ENCODE measurements at regions not wholly inside any gene's neighbourhood (a gene's known extent, or its start where the extent isn't known, plus 50 kb on each side); places are given as distances from the start of the nearest gene placed in this dataset.
"Not testable (repeated sequence)": the region's sequence is repeated elsewhere in the genome, so short reads cannot be mapped to it uniquely, and the experiment has no call there.

DNA sequence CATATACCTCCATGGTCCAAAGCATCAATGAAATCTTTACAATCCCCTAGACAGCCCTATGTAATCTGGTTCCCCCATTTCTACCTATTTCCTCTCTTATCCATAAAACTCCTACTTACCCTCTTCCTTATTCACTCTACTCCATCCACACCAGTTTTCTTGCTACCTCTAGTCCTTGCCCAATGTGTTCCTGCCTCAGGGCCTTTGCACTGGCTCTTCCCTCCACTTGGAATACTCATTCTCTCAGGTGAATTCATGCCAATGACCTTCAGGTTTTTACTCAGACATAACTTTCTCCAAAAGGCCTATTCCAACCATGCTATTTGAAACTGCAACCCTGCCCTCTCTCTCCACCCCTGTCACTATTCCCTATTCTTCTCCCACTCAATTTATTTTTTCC, 138.7 kb upstream of the KRR1 start:
- no peak for DNase-seq (ENCODE audit: extremely low read depth in 1 of 11, low read depth in 9 of 11, low spot score in 4 of 11)

DNA sequence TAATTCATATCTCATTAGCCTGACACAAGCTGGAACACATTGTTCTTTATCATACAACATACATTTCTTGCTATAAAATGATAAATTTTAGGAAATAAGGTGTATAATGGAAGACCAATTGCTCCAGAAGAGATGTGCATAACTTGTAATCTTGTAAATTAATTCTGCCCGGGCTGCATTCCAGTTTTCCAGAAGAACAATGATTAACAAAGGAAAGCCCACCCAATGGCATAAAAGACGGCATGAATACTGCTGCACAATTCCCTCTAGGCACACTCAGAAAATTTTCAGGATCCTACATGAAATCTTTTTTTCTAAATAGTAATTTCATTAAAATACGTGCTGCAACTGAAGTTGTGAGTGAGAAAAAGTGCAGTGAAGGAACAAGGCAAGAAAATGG, 137.4 kb upstream of the KRR1 start:
- DNase-seq (ENCODE audit: extremely low read depth in 1 of 11, low read depth in 9 of 11, low spot score in 4 of 11) = no peak

DNA sequence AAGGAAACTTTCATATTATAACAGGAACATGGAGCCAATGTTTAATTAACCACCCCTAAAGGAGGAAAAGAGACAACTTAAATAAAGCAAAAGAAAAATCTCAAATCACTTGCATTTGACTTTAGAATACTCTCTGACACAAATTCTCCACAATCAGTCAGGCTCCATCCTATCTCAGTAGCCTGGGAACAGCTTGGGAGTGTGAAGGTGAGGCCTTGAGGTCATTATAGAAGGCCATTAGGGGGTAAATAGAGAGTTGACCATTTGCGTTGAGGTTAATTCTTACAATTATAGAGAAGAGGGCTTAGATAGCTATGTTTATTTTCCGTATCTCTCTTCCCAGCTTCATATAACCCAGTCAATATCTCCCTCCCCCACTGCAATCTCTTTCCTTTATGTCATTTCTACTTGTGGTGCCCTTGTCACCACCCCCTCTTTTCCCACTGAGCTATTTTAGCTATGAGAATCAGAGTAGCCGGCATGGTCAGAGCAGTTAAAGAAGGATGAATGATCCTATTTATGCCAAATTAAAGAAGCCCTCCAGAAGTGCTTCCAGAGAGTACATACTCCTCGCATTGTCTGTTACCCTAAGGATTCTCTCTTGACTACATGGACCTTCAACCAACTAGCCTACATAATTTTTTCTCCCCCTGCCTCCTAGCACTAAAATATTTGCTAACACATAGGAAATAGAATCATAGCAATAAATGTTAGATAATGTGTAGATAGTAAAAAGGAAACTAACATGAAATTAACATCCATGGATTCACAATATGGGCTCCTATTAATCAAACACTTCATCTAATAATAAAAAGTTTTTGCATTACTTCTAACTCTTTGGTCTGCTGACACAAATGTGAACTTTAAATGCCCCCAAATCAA, 135.2 kb upstream of the KRR1 start:
- no peak for DNase-seq (ENCODE audit: extremely low read depth in 1 of 11, low read depth in 9 of 11, low spot score in 4 of 11)

DNA sequence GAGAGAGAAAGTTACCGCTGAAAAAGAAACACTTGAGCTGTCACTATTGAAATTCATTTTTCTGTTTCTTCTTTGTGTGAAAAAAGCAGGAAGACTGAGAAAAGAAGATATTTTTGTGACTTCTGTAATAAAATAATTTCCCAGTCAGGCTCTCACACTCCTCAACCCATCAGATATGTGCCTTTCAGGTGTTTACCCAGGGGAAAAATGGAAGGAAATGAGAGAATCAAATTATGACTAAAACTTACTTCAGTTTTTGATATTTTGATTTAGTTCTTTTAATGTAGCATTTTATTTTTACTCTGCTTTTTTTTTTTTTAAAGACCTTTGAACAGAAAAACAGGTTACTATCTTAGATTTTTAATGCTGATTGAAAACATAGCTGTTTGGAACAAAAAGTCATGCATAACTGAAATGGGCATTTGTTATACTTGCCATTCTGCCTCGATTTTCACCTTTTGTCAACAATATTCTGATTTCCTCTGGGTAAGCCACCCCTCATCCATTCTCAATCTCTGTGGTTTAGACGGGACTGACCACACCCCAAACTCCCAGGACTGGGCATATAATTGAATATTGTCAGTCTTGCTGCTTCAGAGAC, 133.2 kb upstream of the KRR1 start:
- DNase-seq (ENCODE audit: extremely low read depth in 1 of 11, low read depth in 9 of 11, low spot score in 4 of 11) = no peak

DNA sequence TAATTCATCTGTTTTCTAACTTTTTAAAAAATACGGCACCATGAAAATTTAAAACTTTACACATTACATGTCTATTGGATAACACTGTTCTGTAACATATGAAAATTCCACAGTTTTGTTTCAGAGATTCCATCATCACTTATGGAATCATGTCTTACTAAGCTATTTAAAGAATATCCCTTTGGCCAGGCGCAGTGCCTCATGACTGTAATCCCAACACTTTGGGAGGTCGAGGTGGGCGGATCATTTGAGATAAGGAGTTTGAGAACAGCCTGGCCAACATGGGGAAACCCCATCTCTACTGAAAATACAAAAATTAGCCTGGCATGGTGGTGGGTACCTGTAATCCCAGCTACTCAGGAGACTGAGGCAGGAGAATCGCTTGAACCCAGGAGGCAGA, 131.7 kb upstream of the KRR1 start:
- DNase-seq (ENCODE audit: extremely low read depth in 1 of 11, low read depth in 9 of 11, low spot score in 4 of 11) = not testable (repeated sequence)

DNA sequence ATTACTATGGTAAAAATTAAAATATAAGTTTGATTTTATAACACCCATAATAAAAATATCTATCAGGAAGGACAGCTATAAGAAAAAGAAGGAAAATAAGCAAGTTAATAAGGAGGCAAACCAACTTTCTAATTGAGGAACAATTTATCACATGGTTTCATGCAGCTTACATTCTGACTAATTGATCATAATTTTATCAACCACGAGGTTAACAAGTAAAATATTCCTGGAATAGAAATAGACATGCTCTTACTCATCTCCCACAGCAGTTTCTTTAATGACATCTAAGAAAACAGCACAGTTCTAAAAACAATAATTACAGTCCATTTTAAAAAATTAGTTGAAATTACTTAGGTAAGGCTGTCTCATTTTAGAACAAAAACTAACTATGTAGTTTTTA, 130.8 kb upstream of the KRR1 start:
- no peak for DNase-seq (ENCODE audit: extremely low read depth in 1 of 11, low read depth in 9 of 11, low spot score in 4 of 11)

DNA sequence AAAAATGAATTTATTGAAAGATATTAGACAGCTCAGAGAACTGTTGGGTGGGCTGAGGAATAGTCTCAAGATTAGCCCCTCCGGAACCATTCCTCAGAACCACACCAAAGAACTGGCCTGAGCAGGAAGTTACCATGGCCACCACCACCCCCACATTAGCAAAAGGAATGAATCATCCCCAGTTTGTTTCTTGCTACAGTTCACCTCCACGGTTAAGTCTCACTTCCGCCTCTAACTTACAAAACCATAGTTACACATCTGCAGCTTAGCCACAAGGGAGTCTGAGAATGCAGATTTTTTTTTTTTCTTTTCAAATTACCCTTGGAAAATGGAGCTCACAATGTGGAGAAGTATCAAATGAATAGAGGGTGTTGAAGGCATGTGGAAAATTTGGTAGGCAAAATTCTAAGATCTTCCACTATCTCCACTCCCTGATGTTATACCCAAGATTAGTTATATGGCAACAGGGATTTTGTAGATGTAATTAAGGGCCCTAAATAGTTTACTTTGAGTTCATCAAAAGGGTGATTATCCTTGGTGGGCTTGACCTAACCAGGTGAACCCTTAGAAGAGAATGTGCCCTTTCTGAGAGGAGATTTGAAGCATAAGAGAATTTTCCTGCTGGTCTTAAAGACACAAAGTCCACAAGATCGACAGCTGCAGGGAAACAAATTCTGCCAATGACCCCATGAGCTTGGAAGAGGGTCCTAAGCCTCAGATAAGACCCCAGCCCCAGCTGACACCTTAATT, 129.8 kb upstream of the KRR1 start:
- DNase-seq (ENCODE audit: extremely low read depth in 1 of 11, low read depth in 9 of 11, low spot score in 4 of 11) = no peak

DNA sequence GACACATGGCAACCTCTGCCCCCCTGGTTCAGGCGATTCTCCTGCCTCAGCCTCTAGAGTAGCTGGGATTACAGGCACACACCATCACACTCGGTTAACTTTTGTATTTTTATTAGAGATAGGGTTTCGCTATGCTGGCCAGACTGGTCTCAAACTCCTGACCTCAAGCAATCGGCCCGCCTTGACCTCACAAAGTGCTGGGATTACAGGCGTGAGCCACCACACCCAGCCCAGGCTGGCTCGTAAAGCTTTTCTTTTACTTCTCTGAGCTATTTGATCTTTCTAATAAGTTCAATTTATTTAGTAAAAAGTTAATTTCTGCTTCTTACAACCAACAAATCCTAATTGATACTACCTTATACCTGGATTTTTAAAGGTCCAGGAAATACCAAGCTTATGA, 127.4 kb upstream of the KRR1 start:
- DNase-seq (ENCODE audit: extremely low read depth in 1 of 11, low read depth in 9 of 11, low spot score in 4 of 11) = no peak

DNA sequence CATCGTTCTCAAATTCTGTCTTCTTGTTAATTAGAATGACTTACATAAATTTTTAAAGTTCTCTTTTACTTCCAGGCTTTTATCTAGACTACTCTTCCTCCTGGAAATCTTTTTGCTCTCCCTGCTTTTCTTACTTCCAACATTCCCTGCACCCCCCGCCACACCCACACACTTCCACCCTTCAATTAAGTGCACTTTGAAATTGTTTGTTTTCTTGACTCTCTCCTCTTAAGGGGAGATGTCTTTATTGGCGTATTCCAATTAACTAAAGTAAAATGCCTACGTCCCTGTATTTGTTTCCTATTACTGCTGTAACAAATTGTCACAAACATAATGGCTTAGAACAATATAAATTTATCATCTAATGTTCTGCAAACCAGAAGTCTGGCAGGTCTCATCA, 125.2 kb upstream of the KRR1 start:
- no peak for DNase-seq (ENCODE audit: extremely low read depth in 1 of 11, low read depth in 9 of 11, low spot score in 4 of 11)

DNA sequence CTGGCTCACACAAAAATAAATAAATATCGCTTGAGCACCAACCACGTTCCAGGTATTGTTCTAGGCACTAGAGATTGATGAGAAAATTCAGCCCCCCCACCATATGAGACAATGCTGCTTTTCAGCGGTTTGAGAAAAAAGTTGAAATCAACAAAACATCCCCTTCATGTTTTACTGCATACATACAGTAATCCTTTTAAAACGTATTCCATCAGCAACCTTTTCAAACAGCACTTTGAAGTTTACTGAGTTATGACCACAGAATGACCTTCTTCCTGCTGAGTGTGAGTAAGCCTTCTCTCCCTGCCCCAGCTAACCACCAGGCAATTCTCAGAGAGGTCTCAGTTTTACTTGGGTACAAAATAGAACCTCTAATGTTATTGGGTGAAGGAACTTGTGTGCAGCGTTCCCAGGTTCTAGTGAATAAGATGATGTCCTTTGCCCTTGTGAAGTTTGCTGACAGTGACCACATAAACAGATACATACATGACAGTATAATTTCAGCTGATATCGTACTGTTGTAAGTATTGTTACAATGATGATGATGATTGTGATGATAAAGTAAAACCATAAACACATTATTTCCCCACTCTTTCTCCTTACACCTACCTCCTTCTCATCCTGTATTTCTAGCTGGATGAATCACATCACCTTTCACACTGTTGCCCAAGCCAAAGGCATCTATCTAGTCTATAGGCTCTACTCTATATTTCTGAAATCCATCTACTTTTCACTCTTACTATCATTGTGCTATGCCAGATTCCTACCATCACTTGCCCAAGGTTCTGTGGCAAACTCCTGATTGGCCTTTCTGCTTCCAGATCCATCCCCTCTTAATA, 124.4 kb upstream of the KRR1 start:
- no peak for DNase-seq (ENCODE audit: extremely low read depth in 1 of 11, low read depth in 9 of 11, low spot score in 4 of 11)

DNA sequence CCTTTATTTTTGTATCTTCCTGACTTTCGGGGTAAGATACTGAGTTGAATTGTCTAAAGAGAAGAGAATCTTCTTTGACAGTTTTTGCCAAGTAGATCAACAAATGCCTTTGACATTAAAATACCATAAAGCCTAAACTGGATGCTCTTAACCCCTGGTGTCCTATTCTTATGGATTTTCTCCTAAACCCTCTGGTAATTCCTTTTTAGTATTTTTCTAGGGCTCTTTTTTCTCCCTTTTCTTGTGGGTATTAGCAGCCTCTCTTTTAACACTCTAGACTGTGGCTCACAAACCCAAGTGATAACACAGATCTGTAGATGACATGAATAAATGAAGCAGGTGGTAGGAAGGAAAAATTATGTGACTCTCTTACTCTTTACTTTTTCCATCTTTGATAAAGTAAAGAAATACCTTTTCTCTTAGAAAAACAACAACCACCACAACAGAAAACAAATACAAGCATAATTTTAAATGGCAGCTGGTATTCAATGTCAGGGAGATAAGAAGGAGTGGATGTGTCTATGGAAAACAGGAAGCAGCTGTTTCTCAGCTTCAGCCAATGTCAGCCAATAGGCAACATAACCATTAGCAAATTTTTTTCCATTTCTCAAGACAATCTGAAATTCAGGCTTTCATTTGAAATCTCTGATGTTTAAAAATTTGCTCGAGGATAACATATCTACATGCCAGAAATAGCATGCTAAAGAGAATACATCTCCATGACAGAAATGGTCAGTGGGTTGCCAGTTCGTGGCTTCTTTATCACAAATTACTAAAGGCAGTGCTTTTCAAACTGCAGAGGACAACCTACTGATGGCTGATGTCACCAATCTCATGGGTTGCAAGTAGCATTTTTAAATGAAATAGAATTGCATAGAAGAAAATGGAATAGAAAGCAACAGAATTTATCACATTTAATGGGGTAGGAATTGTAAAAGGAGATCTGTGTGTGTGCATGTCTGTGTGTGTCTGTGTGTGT, 123.1 kb upstream of the KRR1 start:
- no peak for DNase-seq (ENCODE audit: extremely low read depth in 1 of 11, low read depth in 9 of 11, low spot score in 4 of 11)

DNA sequence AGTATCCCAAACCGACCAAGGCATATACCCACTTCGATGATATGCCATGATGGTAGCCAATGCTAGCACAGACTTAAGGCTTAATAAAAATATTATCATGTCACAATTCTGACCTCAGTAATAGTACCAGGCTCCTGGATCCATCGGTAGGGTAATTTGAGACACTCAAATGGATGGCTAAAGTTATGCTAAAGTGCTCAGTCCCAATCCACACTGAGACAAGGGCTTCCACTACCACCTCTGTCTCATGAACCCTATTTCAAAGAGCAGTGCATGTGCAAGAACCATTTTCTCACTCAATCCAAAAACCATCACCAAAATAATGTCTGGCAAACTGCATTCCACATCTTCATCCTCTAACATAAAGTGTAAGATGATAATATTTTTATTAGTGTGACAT, 122.4 kb upstream of the KRR1 start:
- DNase-seq (ENCODE audit: extremely low read depth in 1 of 11, low read depth in 9 of 11, low spot score in 4 of 11) = no peak

DNA sequence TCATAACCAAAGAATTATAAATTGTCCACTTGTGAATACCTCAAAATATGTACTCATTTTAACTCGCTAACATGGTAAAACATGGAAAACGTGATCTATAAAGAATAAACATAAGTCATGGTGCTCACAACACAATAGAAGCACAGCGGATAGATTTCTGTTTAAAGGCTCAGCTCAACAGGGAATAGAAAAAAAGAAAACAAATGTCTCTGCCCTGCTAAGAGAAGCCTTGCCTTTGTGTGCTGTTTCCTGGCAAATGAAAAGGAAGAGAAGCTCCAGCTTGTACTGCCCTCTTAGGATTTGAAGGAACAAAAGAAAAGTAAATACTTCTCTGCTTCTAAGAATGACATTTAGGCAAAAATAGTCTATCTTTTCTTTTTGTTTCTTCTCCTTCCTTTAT, 121.0 kb upstream of the KRR1 start:
- no peak for DNase-seq (ENCODE audit: extremely low read depth in 1 of 11, low read depth in 9 of 11, low spot score in 4 of 11)

DNA sequence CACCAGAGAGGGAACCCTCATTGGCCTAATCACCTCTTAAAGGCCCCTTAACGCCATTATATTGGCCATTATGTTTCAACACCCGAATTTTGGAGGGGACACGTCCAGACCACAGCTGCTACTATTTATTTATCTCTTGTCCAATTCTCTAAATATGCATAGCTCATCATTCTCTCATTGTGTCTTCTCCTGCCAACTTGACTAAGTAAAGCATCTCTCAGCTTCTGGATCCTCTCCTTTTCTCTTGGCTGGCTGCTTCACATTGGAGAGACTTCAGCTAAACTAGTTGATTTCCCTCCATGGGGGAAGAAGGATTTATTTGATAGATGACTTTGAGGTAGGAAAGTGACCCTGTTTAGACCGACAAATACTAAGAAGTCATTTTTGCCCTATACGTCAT, 120.4 kb upstream of the KRR1 start:
- DNase-seq (ENCODE audit: extremely low read depth in 1 of 11, low read depth in 9 of 11, low spot score in 4 of 11) = no peak

DNA sequence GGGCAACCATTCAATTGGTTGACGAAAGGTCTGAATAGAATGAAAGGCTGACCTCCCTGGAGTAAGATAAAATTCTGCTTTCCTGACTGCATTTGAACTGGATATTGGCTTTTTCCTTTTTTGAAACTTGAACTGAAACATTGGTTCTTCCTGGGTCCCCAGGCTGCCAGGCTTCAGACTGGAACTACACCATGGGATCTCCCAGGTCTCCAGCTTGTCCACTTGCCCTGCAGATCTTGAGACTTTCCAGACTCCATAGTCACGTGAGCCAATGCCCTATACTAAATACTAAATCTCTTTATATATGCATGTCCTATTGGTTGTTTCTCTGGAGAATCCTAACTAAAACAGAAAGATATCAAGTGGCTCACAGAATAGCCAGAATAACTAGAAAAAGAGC, 118.7 kb upstream of the KRR1 start:
- DNase-seq (ENCODE audit: extremely low read depth in 1 of 11, low read depth in 9 of 11, low spot score in 4 of 11) = no peak

DNA sequence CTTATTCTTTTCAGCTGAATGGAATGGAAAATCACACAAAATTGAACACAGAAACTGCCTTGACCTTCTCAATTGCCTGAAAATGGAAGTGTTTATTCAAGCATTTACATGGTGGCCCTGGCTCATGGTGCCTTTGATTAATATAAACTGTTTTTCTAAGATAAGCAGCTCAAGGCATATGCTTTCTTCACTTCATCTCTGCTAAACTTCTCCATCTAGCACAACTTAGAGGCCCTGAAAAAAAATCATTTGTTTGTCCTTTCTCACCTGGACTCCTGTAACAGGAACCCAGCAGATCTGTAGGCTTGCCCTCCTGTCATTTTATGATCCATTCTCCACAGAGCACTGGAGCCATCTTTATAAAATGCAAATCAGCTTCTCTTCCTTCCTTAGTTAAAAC, 117.5 kb upstream of the KRR1 start:
- DNase-seq (ENCODE audit: extremely low read depth in 1 of 11, low read depth in 9 of 11, low spot score in 4 of 11) = no peak

DNA sequence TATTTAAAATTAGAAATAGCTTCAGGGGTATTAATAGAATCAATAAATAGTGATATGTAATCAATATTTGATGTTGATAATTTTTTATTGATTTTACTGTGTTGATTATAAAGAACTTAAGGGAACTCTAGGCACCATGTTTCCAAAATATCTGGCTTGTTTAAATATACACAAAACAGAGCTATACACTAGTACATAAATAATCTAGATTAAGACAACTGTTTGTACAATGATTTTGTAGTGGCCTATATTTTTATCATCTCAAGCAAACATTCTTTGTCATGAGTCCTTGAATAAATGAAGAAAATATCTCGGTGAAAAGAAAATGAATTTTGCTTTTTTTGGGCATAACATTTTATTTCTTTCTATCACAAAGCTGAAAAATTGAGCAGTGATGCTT, 117.1 kb upstream of the KRR1 start:
- no peak for DNase-seq (ENCODE audit: extremely low read depth in 1 of 11, low read depth in 9 of 11, low spot score in 4 of 11)

DNA sequence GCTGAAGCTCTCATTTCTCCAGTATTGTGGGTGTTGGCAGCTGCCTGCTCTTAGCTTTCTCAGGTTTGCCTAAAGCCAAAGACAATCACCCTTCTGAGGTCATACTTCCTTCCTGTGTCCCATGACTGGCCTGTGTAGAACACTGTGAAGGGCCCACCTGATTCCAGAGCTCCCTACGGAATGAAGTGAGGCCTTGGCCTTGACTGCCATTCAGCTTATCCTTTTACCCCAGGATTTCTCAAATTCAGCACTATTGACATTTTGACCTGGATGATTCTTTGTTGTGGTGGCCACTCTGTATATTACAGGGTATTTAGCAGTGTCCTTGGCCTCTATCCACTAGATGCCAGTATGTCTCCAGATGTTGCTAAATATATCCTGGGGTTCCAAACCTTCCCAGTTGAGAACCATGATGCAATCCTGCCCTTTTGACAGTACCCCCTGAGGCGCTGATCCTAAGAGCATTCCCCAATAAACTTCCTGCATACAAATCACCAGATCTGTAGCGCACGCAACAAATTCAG, 112.3 kb upstream of the KRR1 start:
- DNase-seq (ENCODE audit: extremely low read depth in 1 of 11, low read depth in 9 of 11, low spot score in 4 of 11) = no peak
